NCI-H460 (cell line): ENCODE measurements at regions not wholly inside any gene's neighbourhood (a gene's known extent, or its start where the extent isn't known, plus 50 kb on each side); places are given as distances from the start of the nearest gene placed in this dataset.
"Not testable (repeated sequence)": the region's sequence is repeated elsewhere in the genome, so short reads cannot be mapped to it uniquely, and the experiment has no call there.

Experiments used
- DNase-seq: peaks from one replicate; pipeline ENCODE4 v3.0.0-alpha.2; 2016; ENCODE audit warnings: low read depth; ENCODE audit errors: extremely low read depth

DNA sequence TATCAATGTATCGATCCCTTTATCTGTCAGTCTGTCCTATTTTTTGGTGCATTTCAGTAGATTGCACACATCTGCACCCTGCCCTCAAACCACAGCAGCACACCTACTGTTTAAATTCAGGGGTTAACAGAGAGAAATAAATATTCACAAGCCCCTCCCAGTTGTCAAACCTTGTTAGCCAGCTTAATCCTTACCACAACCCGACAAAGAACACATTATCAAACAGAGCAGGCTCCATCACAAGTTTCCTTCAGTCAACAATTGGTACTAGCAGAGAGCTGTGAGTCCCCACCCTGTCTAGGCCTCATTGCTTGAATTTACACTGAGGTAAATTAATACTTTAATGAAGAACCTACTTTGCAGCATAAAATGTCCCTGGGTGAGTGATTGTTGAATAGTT is 249.8 kb downstream of the FNDC1 start:
- DNase-seq: no peak

DNA sequence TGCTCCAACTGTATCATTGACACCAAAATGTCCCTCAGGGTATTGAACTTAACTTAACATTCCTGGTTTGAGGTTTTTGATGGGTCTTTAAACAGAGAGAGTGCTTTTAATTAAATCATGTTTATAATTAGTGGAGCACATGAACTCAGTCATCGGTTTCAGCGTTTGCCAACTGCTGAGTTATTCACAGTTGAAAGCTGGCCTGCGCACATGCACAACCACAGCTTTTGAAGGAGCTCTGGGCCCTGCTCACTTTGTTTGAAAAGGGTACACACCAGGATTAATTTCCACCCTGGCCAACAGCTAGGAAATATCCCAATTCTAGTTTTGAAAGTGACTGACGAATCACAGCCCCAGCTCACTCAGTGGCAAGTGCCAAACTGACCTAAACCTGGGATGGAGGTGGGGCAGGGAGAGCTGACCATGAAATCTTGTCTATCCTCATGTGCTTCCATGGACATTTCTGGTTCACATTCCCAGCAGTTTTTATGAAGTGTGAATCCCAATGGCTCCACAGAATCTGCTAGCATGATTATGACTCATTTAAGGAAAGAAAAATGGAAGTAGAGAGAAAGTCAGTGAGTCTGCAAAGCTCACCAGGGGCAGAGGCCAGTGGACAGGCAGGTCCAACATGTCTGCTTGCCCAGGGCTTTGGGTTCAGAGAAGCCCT is 247.8 kb downstream of the FNDC1 start:
- DNase-seq: no peak

DNA sequence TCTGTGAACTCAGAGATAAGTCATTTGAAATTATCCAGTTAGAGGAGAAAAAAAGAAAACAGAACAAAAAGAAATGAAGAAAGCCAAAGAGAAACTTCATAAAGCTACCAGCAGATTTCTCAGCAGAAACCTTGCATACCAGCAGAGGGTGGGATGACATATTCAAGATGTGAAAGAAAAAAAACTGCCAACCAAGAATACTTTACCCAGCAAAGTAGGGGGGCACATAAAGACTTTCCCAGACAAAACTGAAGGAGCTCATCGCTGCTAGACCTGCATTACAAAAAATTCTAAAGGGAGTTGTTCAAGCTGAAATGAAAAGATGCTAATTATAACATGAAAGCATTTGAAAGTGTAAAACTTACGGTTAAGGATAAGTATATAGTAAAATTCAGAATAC is 246.3 kb downstream of the FNDC1 start:
- no peak for DNase-seq

DNA sequence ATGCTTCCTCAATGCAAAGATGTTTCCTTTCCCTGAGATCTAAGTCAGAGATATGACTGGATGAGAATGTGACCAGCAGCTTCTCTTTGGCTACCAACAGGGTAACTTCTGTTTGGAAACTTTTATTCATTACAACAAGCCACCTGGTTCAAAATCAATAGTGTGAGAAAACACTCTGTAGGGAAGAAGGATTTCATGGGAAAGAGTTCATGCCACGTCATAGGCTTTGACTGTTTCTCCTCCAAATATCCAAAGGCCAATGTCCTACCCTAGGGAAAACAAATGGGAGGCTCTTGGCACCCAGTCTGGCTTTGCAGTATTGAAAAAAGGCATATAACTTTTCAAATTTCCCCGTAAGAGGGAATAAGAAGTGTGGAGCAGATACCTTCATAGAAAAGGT is 245.5 kb downstream of the FNDC1 start:
- no peak for DNase-seq

DNA sequence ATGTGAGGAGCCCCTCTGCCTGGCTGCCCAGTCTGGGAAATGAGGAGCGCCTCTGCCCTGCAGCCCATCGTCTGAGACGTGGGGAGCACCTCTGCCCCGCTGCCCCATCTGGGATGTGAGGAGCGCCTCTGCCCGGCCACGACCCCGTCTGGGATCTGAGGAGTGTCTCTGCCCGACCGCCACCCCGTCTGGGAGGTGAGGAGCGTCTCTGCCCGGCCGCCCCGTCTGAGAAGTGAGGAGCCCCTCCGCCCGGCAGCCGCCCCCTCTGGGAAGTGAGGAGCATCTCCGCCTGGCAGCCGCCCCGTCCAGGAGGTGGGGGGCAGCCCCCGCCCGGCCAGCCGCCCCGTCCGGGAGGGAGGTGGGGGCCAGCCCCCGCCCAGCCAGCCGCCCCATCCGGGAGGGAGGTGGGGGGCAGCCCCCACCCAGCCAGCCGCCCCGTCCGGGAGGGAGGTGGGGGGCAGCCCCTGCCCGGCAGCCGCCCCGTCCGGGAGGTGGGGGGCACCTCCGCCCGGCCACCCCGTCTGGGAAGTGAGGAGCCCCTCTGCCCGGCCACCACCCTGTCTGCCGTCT is 238.1 kb downstream of the FNDC1 start:
- DNase-seq: not testable (repeated sequence)

DNA sequence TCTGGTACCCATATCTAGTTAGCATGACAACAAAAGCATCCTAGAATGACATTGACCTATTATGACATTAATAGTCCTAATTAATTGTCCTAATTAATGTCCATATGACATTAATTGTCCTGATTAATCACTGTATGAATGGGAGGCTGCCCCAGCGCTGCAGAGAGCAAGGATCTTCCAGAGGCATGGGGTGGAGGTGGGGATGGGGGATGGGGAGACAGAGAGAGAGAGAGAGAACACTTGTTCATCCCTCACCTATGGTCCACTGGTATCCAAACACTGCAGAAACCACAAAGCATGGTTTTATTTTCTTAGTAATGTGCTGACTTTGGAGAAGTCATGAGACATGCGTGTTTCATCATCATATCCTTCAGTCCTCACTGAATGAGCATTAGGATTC is 235.1 kb downstream of the FNDC1 start:
- no peak for DNase-seq

DNA sequence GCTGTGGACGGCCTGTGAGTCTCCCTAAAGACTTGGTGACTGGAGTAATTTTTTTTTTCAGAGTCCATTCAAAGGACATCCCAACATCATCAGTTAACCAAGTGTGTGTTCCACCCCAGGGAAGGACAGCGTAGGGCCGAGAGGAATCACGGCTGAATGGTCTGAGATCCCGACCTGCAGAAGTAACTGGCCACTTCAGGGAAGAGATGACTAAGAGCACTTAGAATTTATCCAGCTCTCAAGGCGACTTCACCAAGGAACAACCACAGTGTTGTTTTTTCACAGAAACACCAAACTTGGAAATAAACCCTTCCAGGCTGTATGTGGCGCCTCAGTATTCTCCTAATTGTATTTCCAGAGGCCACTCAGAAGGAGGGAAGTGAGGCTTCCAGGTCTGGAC is 231.6 kb downstream of the FNDC1 start:
- no peak for DNase-seq

DNA sequence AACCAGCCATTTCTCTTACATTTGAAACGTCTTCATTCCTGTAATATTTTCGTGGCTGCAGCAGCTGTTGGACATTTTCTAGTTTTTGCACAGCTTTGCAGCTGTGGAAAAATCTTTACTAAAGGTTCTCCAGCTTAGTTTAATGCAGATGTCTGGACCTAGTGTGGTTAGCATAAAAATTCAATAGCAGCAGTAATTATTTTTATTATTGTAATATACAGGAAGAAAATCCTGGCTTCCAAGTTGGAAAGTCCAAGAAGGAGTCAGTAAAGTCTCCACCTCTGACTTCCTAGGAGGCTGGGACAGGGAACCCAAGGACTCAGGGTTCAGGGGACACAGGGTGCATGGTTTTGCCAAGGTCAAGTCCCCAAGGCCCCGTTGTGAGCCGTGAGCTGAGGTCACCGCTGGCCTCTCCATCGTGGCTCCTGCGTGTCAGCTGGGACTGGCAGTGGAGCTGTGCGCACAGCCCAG is 230.6 kb downstream of the FNDC1 start:
- no peak for DNase-seq

DNA sequence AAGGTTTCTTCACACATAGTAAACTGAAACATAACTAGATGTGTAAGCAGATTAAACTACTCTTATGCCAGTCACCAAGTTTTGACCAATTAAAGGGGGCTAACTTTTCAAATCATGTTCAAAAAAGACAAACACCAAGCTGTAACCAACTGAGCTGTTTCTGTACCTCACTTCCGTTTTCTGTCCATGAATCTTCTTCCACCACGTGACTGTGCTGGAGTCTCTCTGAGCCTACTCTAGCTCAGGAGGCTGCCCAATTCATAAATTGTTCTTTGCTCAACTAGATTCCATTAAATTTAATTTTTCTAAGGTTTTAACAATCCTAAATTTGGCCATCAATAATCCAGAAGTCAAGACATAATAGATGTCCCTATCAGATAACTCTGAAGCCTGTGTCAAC is 229.4 kb downstream of the FNDC1 start:
- DNase-seq: no peak

DNA sequence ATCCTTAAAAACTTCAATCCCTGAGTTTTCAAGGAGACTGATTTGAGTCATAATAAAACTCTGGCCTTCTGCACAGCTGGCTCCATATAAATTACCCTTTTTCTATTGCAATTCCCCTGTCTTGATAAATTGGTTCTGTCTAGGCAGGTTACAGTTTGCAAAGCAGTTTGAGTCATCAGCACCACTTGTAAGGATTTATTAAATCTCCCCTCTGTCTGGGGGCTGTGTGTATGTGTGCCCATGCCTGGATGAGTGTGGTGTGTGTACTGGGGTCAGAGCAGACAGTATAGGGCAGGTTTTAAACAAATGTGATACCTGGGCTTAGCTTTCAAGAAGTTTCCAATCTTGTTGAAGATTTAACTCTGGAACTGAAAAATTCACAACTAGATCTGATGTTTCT is 228.6 kb downstream of the FNDC1 start:
- DNase-seq: no peak

DNA sequence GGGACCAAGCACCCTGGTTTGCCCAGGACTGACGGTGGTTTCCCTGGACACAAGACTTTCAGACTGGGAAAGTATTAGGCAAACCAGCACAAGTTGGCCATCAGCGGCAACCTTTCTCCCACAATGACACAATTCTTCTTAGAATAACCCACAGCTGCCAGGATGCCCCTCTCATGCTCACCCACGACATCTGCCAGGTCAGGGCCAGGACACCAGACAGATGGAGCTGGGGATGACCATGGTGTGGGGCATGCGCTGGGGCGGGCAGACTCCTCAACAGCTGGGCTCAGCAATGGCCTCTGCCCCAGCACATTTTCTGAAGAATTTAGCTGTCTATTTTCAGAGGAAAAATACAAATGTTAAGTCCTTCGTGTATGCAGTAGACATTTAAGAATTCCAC is 226.4 kb downstream of the FNDC1 start:
- DNase-seq: no peak

DNA sequence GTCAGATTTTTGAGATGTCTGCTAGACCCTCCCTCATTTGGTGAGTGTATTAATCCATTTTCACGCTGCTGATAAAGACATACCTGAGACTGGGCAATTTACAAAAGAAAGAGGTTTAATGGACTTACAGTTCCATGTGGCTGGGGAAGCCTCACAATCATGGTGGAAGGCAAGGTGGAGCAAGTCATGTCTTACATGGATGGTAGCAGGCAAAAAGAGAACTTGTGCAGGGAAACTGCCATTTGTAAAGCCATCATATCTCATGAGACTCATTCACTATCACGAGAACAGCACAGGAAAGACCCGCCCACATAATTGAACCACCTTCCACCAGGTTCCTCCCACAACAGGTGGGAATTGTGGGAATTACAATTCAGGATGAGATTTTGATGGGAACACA is 223.5 kb downstream of the FNDC1 start:
- not testable (repeated sequence) for DNase-seq

DNA sequence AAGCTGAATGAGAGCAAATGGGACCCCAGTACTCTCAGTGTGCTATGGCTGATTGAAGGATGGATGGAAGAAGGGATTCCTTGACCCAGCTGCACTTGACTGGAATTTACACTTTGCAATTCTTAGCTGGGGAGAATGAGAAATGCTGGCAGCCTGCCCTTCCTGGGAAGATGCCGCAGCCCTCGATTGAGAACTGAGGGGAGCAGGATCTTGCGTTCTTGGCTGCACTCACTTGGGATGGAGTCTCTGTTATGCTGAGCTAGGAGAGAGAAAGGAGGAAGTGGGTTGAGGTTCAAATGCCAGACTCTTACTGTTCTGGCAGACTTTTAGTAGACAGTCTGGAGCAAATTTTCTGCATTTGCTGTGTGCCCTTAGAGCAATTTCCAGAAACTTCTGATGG is 221.2 kb downstream of the FNDC1 start:
- no peak for DNase-seq

DNA sequence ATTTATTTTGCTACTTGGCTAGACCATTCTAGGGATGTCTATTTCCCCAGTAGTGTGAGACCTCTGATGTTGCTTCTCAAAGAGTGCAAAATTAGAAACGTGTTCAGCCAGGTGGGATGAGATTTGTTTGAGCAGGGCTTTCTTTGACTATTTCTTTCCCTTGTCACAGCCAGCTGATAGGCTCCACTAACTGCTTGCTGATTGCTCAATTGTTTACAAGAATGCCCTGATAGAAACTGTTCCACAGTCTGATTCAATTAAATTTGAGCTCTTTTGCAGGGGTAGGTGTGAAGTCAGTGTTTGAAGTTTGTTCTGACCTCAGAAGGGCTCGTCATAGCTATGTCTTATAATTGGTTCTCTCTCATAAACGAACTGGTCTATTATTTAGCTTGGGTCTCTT is 220.5 kb downstream of the FNDC1 start:
- no peak for DNase-seq

DNA sequence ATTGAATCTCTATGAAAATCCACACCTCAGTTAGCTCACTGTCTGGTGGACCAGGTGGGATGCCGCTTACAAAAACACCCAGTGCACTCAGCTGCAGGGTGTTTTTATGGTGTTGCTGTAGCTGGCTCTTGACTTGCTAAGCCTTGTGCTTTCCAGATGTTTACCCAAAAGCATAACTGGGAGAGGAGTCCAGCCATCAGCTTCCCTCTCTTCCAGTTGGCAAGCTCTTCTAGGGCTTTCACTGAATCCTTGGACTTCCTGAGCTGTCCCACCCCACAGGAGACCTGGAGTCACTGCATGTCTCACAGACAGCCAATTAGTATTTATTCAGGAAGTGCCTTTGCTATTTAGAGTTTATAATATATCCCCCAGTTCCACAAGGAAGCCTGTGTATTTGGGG is 210.9 kb downstream of the FNDC1 start:
- no peak for DNase-seq

DNA sequence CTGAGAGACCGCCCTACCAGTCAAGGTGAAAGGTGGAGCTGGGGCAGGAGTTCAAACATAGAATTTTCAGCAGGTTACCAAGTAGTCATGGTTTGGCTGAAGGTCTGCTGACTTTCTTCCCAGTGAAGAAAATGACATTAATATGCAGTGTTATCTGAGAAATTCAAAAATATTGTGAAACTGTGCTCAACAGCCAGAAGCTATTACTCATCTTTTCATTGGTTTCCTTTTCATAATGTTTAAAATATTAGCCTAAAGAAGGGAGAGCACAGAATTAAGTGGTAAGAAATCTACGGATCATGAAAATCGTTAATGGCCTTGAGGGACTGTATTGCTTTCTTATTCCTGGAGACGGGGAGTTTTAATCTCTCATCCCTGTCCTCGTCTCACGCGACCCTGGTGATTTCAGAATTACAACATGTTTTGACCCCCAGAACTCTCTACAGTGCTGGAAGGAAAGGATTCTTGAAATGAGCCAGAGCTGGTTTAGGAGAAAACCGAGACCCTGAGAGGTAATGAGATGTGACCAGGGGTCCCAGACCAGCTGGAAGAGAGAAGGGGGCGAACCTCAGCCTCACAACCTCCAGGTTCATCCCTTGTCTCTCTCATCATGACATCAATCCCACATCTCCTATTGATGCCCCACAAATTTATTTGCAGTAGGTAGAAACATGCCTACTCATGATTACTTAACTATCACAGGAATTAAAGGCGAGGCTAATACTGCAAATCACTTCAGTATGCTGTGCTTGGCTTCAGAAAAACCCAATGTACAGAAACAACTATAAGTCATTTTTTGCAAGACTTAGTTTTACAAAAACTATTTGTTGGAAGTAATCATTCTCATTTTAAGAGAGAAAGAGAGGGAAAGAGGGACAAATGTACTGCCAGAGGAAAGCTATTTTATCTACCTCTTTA is 209.5 kb downstream of the FNDC1 start:
- no peak for DNase-seq

DNA sequence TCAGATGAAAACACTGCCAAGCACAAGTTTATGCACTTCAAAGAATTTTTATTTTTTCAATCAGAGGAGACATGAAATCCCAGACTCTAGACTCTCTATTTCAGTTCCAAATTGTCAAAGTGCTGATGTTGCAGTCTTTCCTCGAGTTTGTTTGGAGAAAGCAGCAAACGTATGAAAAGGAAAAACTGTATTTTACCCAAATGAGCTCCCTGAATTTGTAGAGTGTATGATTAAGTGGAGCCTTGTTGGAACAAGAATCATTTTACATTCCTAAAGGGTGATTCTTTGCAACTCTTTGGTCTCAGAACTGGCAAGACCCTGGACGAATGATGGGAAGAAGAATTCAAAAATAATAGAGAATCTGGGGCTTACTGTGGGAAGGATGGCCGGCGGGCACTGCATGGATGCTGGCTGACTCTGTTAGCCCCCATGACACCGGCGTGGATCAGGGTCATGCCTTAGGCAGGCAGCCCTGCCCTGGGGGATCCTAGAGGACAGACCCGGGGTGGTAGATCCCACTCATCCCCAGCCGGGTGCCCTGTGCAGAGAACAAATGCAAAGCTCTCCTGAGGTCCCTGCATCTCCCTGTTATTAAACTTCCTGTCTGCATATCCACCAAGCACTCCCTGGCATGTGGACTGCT is 207.4 kb downstream of the FNDC1 start:
- no peak for DNase-seq

DNA sequence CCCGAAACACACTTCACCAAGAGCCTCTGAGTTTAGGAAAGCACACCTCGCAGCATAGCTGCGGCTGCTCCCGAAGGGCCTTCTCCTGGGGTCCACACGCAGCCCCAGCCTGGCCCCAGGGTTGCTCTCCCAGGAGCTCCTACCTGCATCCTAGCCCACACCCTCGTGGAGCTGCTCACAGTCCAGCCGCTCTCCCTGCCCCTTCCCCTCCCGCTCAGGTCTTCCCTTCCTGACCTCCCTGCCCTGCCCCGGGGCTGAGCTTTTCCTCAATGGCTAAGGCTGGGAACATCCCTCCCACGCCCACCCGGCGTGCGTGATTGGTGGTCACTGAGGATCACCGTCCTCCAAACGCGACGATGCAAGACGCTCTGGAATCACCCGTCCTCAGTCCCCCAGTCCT is 205.8 kb downstream of the FNDC1 start:
- no peak for DNase-seq

DNA sequence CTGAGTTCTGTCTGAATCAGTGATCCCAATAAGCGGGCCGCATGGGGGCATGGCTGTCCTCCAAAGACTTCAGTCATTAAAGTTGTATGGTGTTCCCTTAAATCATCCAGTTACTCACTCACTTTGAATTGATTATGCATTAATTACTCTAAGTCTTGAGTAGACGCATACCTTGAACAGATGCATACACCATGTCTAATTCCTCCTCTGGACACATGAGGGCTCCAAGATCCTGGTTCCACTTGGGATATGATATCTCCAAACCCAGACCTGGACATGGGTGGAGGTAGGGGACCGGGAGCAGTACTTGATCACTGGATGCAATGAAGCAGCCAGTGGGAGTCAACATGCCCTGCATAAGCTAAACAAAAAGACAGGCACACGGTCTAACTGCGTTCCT is 204.5 kb downstream of the FNDC1 start:
- DNase-seq: no peak

DNA sequence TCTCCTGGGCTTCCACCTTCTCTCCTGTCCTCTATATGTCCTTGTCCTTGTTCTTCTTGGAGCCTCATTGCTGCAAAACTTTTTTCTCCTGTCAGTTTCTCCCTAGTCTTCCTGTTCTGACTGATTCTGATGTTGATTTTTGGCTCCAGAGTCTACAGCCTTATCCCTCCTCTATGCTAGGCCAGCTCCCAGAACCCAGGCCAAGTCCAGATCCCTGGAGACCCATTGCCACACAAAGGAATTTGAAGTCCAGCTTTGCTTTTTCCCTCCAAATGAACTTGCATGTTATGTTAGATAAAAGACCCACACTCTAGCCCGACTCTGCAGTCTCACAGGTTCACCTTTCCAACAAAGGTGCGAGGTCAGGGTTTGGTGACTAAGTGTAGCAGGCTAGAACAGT is 203.1 kb downstream of the FNDC1 start:
- no peak for DNase-seq

DNA sequence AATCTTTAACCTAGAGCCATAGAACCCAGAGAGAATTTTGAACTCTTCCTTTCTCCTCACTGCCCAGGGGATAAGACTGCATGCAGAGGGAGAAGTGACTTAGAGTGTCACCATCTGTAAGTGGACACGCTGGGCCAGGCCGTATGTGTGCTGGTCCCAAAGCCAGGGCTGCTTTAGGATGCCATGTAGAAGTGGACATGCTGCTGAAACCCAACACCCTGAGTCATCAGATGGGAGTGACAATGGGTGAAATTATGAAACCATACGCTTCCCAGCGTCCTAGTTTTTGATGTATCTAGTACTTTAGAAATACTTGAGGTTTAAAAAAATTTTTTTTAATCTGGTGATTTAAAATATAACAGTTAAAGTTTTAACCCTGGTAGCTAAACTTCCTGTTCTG is 191.1 kb downstream of the FNDC1 start:
- no peak for DNase-seq
